Coronary artery (tissue), 2 donors: ENCODE measurements at regions not wholly inside any gene's neighbourhood (a gene's known extent, or its start where the extent isn't known, plus 50 kb on each side); places are given as distances from the start of the nearest gene placed in this dataset.

Experiments
- DNase-seq: peaks from one replicate; pipeline ENCODE4 v3.0.0-alpha.2; 2017; ENCODE audit warnings: low spot score
- H3K27ac ChIP-seq, 2 donors: fragments of 200-600 bp; sonication (generic); one replicate each; pipeline ENCODE4 v1.5.1; 2016 to 2019
- H3K4me3 ChIP-seq: fragments of 200-600 bp; sonication (generic); 2 replicates; pipeline ENCODE4 v1.5.1; 2016; ENCODE audit warnings: mild to moderate bottlenecking, moderate library complexity
- TF ChIP-seq, protein P1 (sequence below): fragments of 200-600 bp; sonication (generic); IDR thresholded peaks from one replicate; pipeline ENCODE4 v1.5.1; 2019; ENCODE audit warnings: antibody characterized with exemption

- H3K4me3 ChIP-seq, result no peak overlapping the region
- TF ChIP-seq, protein P1, sequence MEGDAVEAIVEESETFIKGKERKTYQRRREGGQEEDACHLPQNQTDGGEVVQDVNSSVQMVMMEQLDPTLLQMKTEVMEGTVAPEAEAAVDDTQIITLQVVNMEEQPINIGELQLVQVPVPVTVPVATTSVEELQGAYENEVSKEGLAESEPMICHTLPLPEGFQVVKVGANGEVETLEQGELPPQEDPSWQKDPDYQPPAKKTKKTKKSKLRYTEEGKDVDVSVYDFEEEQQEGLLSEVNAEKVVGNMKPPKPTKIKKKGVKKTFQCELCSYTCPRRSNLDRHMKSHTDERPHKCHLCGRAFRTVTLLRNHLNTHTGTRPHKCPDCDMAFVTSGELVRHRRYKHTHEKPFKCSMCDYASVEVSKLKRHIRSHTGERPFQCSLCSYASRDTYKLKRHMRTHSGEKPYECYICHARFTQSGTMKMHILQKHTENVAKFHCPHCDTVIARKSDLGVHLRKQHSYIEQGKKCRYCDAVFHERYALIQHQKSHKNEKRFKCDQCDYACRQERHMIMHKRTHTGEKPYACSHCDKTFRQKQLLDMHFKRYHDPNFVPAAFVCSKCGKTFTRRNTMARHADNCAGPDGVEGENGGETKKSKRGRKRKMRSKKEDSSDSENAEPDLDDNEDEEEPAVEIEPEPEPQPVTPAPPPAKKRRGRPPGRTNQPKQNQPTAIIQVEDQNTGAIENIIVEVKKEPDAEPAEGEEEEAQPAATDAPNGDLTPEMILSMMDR, result no peak
- DNase-seq, result no peak
- no peak overlapping the region for H3K27ac ChIP-seq
Measured at GRCh38 chr13:103354171-103354570, 288.0 kb upstream of the SLC10A2 start.

DNA sequence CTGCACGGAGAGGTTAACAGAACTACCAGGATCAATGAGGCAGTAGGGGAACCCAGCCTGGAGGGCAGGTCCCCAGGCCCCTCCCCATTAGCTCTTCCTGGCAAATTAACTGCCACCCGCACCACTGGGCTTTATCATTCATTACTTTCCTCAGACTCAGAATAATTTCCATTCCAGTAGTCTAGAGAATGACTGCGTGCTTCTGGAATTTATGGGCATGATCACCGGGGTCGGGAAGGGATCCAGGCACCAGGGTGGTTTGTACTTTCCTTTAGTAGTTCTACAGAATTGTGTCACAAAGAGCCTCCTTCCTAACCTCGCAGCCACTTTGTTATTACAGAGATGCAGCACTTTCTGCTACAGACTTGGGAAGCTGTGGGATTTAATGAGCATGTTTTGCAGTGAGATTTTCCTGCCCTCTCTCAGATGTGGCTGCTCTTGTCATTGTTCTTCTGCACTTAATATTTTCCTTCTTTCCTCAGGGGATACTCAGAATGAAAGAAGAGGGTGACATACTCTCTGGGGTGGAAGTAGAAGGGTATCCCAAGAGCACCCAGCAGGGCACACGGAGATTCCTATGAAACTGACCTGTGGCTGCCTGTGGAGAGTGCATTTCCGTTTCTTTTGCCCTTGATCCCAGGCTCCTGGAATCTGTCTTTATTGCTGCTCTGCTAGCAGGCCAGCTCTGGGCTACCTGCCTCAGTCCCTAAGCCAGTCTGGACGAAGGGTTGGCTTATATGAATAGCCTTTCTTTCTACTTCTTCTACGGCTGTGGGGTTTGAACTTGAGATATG, 285.0 kb upstream of the SLC10A2 start:
- Histone ChIP-seq H3K4me3 (no peak overlapping the region), H3K27ac (no peak overlapping the region)
- TF ChIP-seq, protein P1, result no peak
- no peak for DNase-seq

GRCh38 chr13:103350147-103350546, 283.9 kb upstream of the SLC10A2 start:
- TF ChIP-seq, protein P1, result no peak
- H3K4me3 ChIP-seq, result no peak overlapping the region
- no peak overlapping the region for H3K27ac ChIP-seq
- no peak for DNase-seq

- no peak overlapping the region for H3K27ac ChIP-seq
- H3K4me3 ChIP-seq, result no peak overlapping the region
- no peak for DNase-seq
- TF ChIP-seq, protein P1, result no peak
Measured at GRCh38 chr13:103349211-103349980, 283.2 kb upstream of the SLC10A2 start.

DNA sequence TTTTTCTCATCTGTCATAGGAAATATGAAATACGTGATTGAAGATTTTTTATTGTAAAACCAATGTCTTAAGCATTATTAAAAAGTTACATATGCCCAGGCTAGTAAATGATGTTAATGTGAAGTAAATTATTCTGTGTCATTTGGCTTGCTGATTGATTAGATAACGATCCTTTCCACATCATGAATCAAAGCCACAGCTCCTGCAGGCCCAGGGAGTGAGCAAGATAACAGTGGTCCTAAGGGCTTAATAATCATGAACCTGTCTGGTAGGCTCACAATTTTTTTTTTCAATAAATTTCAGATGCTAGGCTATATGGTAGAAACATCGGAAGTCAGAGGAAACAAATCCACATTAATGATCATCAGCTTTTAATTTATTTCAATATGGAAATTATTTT, 269.0 kb upstream of the SLC10A2 start:
- TF ChIP-seq, protein P1, result no peak
- no peak for DNase-seq
- Histone ChIP-seq H3K27ac (no peak overlapping the region), H3K4me3 (no peak overlapping the region)

- no peak for DNase-seq
- Histone ChIP-seq H3K4me3 (no peak overlapping the region), H3K27ac (no peak overlapping the region)
- TF ChIP-seq, protein P1, result no peak
Measured at GRCh38 chr13:103331924-103332323, 265.7 kb upstream of the SLC10A2 start.

- no peak overlapping the region for H3K4me3 ChIP-seq
- TF ChIP-seq, protein P1, result no peak
- H3K27ac ChIP-seq, result no peak overlapping the region
- DNase-seq, result no peak
Measured at GRCh38 chr13:103328899-103329298, 262.7 kb upstream of the SLC10A2 start.
